ENCODE measurements at regions not wholly inside any gene's neighbourhood (a gene's known extent, or its start where the extent isn't known, plus 50 kb on each side); places are given as distances from the start of the nearest gene placed in this dataset.

DNA sequence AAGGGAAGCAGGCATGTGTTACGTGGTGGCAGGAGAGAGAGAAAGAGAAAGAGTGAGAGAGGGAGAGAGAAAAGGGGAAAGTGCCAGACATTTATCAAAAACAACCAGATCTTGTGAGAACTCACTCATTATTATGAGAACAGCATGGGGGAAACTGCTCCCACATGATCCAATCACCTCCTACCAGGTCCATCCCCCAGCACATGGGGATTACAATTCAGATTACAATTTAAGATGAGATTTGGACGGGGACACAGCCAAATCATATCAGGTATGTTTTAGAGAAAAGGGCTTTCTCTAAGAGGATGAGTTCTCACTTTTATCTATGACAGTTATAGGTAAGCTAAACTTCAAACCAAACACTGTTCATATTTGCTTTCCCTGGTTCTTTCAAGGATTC lies 597.3 kb upstream of the PIK3C3 start:
- no peak for DNase-seq (ENCODE audit: low spot score)

DNA sequence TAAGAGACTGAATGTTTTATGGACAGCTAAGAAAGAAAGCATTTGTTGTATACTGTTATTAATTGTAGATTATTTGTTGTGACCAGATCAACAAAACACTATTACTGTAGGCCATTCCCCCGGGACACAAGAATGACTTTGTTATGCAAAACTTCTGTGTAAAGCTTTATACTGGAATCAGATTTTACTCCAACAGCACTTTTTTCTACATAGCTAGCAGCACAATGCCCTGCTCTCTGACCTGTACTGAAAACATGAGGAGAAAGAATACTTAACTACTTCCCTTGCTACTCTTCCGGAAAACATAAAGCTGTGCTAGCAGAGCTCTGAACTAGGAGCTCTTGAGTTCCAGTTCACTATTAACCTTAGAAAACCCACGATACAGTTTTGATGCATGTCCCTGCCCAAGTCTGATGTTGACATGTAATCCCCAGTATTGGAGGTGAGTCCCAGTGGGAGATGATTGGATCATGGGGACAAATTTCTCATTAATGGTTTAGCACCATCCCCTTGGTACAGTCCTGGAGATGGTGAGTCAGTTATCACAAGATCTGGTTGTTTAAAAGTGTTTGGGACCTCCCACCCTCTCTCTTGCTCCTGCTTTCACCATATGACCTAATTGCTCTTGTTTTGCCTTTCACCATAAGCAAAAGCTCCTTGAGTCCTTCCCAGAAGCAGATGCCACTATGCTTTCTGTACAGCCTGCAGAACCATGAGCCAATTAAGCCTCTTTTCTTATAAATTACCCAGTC lies 601.1 kb upstream of the PIK3C3 start:
- DNase-seq (ENCODE audit: low spot score) = no peak

DNA sequence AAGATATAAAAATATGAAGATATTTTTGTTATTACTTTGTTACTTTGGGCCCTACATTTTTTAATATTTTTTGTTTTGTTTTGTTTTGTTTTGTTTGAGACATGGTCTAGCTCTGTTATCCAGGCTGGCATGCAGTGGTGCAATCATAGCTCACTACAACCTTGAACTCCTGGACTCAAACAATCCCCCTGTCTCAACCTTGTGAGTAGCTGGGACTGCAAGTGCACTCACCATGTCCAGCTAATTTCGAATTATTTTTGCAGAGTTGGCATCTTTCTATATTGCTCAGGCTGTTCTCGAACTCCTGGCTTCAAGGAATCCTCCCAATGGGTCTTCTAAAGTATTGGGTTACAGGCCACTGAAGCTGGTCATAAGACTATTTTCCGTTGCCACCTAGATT lies 603.6 kb upstream of the PIK3C3 start:
- no peak for DNase-seq (ENCODE audit: low spot score)

DNA sequence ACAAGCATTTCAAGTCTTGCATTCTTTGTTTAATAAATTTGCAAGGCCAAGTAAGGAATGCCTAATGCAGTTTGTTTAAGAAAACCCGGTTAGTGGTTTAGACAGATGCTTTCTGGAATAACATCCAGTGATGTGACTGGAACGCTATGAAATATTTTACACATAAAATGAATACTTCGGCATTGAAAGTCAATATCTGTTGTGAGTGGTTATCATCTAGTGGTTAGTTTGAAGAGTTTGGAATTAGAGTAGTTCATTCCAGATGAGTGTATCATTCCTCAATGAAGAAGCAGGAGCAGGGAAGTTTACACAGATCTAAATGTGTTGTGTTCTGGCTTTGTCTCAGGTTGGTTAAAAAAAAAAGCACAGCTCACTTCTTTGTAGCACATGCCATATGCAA lies 608.0 kb upstream of the PIK3C3 start:
- no peak for DNase-seq (ENCODE audit: low spot score)

DNA sequence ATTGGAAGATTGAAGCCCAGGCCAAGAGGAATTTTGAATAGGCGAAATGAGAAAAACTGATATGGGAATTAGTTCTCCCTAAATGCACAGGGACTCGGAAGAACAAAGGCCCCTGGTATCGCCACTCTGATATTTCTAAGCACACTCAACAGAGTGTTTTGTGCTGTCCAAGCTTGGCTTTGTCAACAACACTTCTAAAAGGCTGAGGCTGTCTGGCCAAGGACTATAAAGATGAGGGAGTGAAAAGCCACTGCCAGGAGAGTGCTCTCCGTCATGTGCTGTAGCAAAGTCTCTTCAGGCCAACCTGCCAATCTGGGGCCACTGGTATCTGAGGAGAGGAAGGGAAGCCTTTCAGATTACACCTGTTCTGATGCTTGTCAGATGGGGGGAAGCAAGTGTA lies 611.2 kb upstream of the PIK3C3 start:
- no peak for DNase-seq (ENCODE audit: low spot score)

DNA sequence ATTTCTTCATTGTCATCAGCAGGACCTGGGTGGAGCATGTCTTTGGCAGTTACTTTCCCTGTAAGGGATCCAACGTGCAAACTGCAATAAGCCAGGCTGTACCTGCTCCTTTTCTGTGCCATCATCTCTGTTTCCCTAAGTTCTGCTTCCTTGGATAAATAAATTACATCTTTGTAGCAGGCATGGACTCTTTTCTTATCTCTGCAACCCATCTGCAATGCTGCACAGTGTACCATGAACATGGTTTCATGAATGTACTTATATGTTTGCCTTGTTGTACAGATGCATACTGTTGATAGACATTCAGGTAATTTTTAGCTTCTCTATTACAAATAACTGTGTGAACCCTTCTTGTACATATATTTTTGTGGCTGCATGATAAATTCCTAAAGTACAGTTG lies 616.7 kb upstream of the PIK3C3 start:
- DNase-seq (ENCODE audit: low spot score) = no peak

DNA sequence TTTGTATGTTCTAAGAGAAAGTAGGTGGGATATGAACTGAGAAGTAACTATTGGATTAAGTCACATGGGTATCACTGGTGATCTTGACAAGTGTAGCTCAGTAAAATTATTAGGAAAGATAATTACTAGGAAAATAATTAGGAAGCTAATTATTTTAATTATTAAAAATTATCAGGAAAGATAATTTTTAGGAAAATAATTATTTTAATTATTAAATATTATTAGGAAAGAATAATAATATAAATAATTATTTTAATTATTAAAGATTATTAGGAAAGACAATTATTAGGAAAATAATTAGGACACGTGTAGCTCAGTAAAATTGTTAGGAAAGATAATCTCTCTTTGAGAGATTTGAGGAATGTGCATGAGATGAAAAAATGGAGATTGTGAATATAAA lies 623.4 kb upstream of the PIK3C3 start:
- DNase-seq (ENCODE audit: low spot score) = no peak

DNA sequence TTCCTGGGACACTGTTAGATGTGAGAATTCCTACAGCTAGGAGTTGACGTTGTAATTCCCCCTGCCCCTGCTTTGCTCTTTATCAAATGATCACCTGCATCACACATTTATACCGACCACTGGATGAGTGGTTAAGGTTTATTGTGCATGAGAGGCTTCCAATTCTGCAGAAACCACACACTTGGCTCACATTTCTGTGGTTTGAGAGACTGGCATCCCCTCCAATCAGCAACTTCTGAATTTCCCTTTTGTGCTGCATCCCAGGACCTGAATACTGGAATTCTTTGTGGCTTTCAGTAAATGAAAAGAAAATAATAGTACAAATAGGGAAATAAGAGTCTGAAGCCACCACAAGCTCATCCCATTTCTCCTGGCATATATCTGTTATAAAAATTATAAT lies 628.7 kb upstream of the PIK3C3 start:
- DNase-seq (ENCODE audit: low spot score) = no peak

DNA sequence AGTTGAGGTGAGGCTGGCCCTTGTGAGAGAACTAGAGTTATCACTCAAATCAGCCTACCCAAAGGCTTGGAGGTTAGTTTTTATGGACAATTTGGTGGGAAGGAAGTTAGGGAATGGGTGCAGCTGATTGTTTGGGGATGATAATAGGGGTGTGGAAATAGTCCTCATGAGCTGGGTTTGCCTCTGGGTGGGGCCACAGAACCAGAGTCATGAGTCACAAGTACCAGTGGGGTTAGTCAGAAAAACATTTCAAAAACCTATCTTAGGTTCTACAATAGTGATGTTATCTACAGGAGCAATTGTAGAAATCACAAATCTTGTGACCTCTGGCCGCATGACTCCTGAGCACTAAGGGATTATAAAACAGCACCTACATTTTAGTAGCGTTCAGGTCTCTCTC lies 630.1 kb upstream of the PIK3C3 start:
- DNase-seq (ENCODE audit: low spot score) = no peak

DNA sequence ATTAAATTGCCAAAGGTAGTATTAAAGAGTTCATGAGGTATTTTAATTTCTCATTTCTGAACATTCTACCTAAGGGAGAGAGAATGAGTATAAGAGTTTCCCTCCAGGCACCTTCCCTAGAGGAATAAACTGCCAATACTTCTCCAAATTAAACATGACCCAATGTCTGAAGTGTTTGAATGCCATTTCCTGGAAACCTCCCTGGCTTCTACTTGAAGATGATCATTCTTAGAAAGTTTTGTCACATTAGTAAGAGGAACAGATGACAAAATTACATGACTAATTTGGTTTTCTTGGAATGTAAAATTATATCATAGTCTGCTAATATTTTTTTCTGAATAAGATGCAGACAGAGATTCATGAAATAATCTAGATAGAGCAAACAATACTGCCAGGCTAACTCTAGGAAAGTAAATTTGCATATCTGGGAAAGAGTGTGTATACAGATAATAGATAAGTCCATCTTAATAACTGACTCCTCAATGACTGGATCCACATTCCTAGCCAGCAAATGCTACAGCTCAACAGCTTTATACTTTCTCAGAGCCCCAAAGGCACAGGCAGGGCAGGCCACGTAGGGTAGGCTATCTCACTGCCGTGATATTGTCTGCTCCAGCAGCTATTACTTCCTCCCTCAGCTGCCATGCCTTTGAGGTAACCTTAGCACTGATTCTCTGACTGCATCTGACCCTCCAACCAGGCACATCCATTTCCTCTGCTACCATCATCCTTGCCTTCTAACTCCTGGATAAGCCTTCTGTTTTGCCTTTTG lies 630.8 kb upstream of the PIK3C3 start:
- DNase-seq (ENCODE audit: low spot score) = no peak

DNA sequence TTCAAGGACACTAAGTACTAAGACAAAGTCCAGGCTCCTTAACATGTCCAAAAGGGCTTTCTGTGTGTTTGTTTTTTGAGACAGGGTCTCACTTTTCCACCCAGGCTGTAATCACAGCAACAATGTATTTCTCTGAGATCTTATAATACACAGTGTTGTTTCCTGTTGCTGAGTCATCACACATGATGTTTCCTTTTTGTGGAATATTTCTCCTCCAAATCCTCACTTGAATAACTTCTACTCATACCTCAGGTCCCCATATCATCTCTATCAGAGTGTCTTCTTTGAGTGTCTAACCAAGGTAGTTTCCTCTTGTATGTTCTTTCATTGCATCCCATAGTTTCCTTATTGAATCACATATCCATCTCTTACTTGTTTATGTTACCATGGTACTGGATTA lies 632.0 kb upstream of the PIK3C3 start:
- DNase-seq (ENCODE audit: low spot score) = no peak

DNA sequence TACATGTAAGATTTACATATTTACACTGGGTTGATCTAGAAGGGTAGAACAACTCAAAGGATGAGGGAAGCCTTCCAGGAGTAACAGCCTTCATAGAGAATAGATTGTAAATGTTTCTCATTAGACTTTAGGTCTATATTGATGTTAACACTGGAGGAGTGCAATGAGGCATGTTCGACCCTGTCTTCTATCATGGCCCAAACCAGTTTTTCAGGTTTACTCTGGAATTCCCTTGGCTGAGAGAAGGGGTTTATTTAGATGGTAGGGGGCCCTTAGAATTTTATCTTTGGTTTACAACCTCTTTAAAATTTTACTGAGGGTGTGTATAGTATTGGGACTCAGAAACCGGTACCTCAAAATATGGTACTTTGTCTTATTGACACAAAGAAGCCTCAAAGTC lies 634.9 kb upstream of the PIK3C3 start:
- DNase-seq (ENCODE audit: low spot score) = no peak

DNA sequence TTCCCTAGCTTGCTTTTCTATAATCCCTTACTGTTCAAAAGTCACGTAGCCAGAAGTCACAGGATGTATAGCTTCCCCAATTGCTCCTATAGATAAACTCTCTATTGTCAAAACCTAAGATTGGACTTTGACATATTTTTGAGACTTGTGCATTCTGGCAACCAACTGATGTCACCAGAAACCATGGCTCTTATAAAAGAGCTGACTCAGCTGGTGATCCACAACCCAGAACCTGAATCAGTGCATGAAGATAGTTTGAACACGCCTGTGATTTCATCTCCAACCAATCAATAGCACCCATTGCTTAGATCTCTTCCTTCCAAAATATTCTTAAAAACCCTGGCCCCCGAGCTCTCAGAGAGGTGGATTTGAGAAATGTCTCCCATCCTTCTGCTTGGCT lies 639.9 kb upstream of the PIK3C3 start:
- no peak for DNase-seq (ENCODE audit: low spot score)

DNA sequence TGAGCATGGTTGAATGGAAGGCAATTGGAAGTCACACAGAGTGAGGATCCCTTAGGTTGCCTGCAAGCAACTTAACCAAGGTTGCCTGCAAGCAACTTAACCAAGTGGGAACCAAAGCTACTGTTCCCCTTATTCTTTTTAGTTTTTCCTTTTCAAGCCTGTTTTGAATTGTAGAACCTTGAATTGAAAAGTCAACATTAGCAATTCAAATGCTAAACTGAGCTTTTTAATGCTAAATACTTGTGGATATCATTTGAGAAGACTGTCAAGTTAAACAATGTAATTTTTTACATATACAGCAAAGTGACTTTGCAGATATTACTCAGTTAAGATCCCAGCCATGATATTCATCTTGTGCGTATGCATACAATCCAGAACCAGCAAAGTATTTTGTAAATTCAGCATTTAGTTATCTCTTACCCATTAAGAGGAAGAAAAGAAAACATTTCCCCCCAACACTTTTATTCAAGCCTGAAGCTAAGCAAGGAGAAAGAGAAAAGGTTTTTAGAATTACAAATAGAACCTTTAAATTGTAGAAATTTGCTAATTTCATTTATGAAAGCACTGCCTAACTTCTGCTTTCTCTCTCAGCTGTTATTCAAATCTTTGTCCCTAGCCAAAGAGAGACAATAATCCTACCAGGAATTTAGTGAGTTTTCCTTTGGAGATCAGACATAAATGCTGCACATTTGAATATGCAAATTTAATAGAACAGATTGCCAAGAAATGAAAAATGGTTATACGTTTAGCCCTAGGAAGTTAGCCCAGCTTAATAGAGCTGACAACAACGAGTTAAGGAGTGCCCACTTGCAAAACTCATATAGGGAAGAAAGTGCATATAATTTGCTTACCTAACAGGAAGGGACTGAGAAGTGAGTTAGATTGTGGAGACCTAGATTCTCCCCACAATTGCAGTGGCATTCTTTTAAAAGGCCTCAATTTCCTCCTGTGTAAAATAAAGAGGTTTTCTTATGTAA lies 643.2 kb upstream of the PIK3C3 start:
- DNase-seq (ENCODE audit: low spot score) = no peak

DNA sequence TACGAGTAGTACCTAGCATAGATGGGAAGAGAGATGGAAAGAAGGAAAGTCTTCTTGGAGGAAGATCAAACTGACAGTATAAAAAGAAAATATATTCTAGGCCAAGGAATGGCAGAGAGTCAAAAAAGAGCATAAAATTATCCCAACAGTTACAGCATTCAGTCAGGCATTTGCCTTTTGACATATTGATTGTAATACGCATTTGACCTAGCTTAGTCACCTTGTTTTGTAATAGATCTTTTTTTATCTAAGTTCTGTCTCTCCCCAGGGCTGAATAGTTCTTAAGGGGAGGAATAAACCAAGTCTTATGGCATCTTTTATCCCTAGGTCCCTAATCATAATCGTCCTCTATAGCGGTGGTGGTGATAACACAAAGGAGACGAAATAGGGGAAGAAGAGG lies 657.3 kb upstream of the PIK3C3 start:
- DNase-seq (ENCODE audit: low spot score) = no peak

DNA sequence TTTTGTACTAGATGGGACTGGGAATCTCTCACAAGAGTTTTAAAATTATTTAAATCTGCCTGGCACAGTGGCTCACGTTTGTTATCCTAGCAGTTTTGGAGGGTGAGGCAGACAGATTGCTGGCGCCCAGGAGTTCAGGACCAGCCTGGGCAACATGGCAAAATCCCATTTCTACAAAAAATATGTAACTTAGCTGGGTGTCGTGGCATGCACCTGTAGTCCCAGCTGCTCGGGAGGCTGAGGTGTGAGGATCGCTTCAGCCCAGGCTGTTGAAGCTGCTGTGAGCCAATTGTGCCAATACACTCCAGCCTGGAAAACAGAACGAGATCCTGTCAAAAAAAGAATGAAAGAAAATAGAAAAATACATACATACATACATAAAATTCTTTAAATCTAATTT lies 685.7 kb upstream of the PIK3C3 start:
- DNase-seq (ENCODE audit: low spot score) = no peak

DNA sequence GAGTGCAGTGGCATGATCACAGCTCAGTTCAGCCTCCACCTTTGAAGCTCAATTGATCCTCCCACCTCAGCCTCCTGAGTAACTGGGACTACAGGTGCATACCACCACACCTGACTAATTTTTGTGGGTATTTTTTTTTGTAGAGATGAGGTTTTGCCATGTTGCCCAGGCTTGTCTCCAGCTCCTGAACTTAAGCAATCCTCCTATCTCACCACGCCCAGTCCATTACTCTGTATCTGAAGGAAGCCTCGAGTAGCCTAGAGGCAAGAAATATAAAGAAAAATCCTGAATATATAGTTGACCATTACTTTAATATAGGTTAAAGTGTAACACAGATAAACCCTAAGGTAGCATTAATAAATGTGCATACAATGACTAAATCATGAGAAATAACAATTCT lies 686.8 kb upstream of the PIK3C3 start:
- no peak for DNase-seq (ENCODE audit: low spot score)

DNA sequence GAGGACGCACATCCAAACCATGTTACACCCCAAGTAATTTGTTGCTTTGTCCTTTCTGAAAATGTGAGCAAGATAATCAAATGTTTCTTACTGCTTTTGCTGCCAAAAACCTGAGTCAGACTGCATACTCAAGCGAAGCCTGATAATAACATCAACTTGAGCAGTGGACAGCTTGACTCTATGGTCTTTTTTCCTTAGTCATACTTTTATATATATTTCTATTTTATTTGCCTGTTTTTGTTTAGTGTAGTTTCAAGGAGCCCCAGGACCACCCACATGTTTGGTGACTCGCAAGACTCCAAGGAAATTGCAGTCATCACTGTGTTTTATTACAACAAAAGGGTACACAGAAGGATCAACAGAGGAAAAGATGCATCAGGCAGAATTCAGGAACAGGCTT lies 688.4 kb upstream of the PIK3C3 start:
- no peak for DNase-seq (ENCODE audit: low spot score)

DNA sequence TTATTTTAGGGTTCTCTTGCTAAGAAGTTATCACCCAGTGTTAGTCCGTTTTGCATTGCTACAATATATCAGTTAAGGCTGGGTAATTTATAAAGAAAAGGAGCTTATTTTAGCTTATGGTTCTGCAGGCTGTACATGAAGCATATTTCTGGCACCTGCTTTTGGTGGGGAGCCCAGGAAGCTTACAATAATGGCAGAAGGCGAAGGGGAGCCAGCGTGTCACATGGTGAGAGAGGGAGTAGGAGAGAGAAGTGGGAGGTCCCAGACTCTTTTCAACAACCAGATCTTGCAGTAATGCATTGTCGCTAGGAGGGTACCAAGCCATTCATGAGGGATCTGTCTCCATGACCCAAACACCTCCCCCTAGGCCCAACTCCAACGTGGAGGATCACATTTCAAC lies 688.8 kb upstream of the PIK3C3 start:
- DNase-seq (ENCODE audit: low spot score) = no peak

DNA sequence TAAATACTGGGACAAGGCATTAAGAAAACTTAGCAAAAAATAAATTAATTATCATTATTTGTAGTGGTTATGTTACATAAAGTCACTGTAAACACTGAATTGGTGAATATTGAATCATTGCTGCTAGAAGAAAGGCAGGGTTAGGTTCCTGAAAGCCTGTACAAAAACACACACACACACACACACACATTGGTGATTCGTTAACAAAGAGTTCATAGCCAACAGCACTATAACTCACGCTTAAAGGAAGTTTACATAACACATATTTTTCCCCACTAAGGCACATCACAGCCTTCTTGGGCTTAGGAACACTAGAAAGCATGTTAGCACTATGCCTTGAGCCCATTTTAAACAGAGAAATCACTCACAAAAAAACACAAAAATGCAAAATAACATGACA lies 690.0 kb upstream of the PIK3C3 start:
- DNase-seq (ENCODE audit: low spot score) = no peak

DNA sequence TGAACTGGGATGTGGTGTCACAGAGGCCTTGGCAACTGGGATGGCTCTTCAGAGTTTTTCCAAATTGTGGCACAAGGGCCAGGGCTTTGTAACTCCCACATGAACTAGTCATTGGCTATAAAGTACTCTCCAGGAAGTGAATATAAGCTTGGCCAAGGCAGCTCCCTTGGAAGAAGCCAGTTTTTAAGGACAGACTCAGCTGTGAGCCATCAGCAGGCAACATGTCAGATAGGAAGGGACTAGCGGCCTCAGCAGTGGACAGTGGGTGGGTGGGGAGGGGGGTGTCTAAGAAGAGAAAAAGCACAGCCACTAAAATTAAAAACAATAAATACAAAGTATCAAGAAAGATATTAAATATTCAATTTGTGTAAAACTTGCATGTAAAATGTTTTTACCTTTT lies 691.1 kb upstream of the PIK3C3 start:
- DNase-seq (ENCODE audit: low spot score) = no peak

DNA sequence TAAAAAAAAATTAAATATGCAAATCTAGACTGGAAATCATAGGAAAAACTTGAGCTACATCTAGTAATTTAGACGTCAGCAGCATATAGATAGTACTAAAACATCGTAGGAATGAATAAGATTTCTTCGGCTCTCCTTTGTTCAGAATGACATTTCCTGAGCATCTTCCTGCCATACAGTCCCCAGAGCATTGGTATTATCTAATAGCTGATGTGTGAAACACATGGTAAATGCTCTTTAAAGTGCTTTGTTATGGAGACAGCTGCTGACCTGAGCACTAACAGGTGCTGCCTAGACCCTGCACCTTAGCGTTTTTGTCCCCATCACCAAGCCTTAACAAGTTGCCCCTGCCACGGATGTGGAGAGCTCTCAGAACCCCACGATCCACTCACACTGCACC lies 692.3 kb upstream of the PIK3C3 start:
- DNase-seq (ENCODE audit: low spot score) = no peak

Data from ureter (tissue), 1 donor.